Mesenchymal stem cell (in vitro differentiated cells and primary cell): ENCODE measurements at regions not wholly inside any gene's neighbourhood (a gene's known extent, or its start where the extent isn't known, plus 50 kb on each side); places are given as distances from the start of the nearest gene placed in this dataset.

Experiments
- DNase-seq: peaks from one replicate; pipeline ENCODE4 v3.0.0-alpha.2; 2013
- H2AFZ ChIP-seq: one replicate; pipeline ENCODE4 v1.6.1; 2013; ENCODE audit warnings: low read depth, mild to moderate bottlenecking, control low read depth, inconsistent platforms, low read length, moderate library complexity
- H2AK5ac ChIP-seq: 2 replicates; pipeline ENCODE4 v1.6.1; 2013; ENCODE audit warnings: low read length, moderate library complexity, mild to moderate bottlenecking, inconsistent platforms; ENCODE audit not compliant: severe bottlenecking
- H2BK120ac ChIP-seq: one replicate; pipeline ENCODE4 v1.6.1; 2013; ENCODE audit warnings: low read depth, mild to moderate bottlenecking, inconsistent platforms, low read length, moderate library complexity
- H2BK12ac ChIP-seq, 2 experiments: one replicate each; pipeline ENCODE4 v1.6.1; 2013; ENCODE audit warnings: inconsistent platforms in 2 of 2, low read length in 2 of 2, mild to moderate bottlenecking in 2 of 2, moderate library complexity in 2 of 2, control low read depth in 1 of 2
- H2BK15ac ChIP-seq: one replicate; pipeline ENCODE4 v1.6.1; 2013; ENCODE audit warnings: mild to moderate bottlenecking, low read depth, inconsistent platforms; ENCODE audit not compliant: poor library complexity, severe bottlenecking
- H2BK5ac ChIP-seq: 2 replicates; pipeline ENCODE4 v1.6.1; 2013; ENCODE audit warnings: low read depth, mild to moderate bottlenecking, low read length, control low read depth, inconsistent platforms; ENCODE audit not compliant: poor library complexity, severe bottlenecking
- H3K14ac ChIP-seq, 2 experiments: one replicate each; pipeline ENCODE4 v1.6.1; 2013; ENCODE audit warnings: inconsistent platforms in 2 of 2, low read length in 2 of 2, control low read depth in 1 of 2, mild to moderate bottlenecking in 1 of 2, moderate library complexity in 1 of 2
- H3K18ac ChIP-seq, 2 experiments: one replicate each; pipeline ENCODE4 v1.6.1; 2013; ENCODE audit warnings: inconsistent platforms in 2 of 2, low read length in 2 of 2, control low read depth in 1 of 2, low read depth in 1 of 2, mild to moderate bottlenecking in 1 of 2
- H3K23ac ChIP-seq, 2 experiments: one replicate each; pipeline ENCODE4 v1.6.1; 2013; ENCODE audit warnings: inconsistent platforms in 2 of 2, low read length in 2 of 2, mild to moderate bottlenecking in 2 of 2, moderate library complexity in 2 of 2, control low read depth in 1 of 2
- H3K27ac ChIP-seq: 2 replicates; pipeline ENCODE4 v1.5.1; 2013; ENCODE audit warnings: mild to moderate bottlenecking, moderate library complexity, low read length, control low read depth, inconsistent platforms; ENCODE audit not compliant: poor library complexity, severe bottlenecking
- H3K27me3 ChIP-seq, 2 experiments: 2 replicates each; pipeline versions ENCODE4 v1.6.1 to v1.7.0; 2013; ENCODE audit warnings: low read length in 2 of 2, mild to moderate bottlenecking in 2 of 2, moderate library complexity in 2 of 2, control low read depth in 1 of 2, inconsistent platforms in 1 of 2; ENCODE audit not compliant: control insufficient read depth in 1 of 2, insufficient read depth in 1 of 2
- H3K36me3 ChIP-seq, 2 experiments: 2 replicates each; pipeline versions ENCODE4 v1.6.1 to v1.7.0; 2013; ENCODE audit warnings: low read length in 2 of 2, control low read depth in 1 of 2, inconsistent platforms in 1 of 2, low read depth in 1 of 2, mild to moderate bottlenecking in 1 of 2; ENCODE audit not compliant: insufficient read depth in 2 of 2, control insufficient read depth in 1 of 2
- H3K4ac ChIP-seq, 2 experiments: one replicate each; pipeline ENCODE4 v1.6.1; 2013; ENCODE audit warnings: inconsistent platforms in 2 of 2, low read length in 2 of 2, mild to moderate bottlenecking in 2 of 2, moderate library complexity in 2 of 2, control low read depth in 1 of 2, low read depth in 1 of 2
- H3K4me1 ChIP-seq: 2 replicates; pipeline ENCODE4 v1.6.1; 2013; ENCODE audit warnings: low read depth, low read length, control low read depth; ENCODE audit not compliant: control insufficient read depth, insufficient read depth
- H3K4me2 ChIP-seq: 2 replicates; pipeline ENCODE4 v1.6.1; 2013; ENCODE audit warnings: low read length, mild to moderate bottlenecking, inconsistent platforms; ENCODE audit not compliant: poor library complexity, severe bottlenecking
- H3K4me3 ChIP-seq, 2 experiments: 2 replicates each; pipeline versions ENCODE4 v1.5.1 to v1.7.0; 2013; ENCODE audit warnings: low read length in 2 of 2, mild to moderate bottlenecking in 2 of 2, control low read depth in 1 of 2, low read depth in 1 of 2; ENCODE audit not compliant: insufficient read depth in 1 of 2
- H3K79me1 ChIP-seq: replicated peaks from 2 replicates; pipeline ENCODE4 v1.6.1; 2013; ENCODE audit warnings: mild to moderate bottlenecking, control low read depth, low read length, inconsistent platforms; ENCODE audit not compliant: poor library complexity, severe bottlenecking
- H3K9ac ChIP-seq: 2 replicates; pipeline ENCODE4 v1.7.0; 2013; ENCODE audit warnings: mild to moderate bottlenecking, low read length, moderate library complexity
- H3K9me3 ChIP-seq: 2 replicates; pipeline ENCODE4 v1.7.0; 2013; ENCODE audit warnings: mild to moderate bottlenecking, low read length; ENCODE audit not compliant: control insufficient read depth
- H4K8ac ChIP-seq: one replicate; pipeline ENCODE4 v1.6.1; 2013; ENCODE audit warnings: inconsistent platforms, mild to moderate bottlenecking, low read length, moderate library complexity
- H4K91ac ChIP-seq: one replicate; pipeline ENCODE4 v1.6.1; 2013; ENCODE audit warnings: mild to moderate bottlenecking, low read length, inconsistent platforms
- WGBS: methylation state at CpG from one replicate; pipeline ENCODE4 v1.1.7; 2013; ENCODE audit warnings: mixed read lengths; 5-methylcytosine and 5-hydroxymethylcytosine counted together

GRCh38 chr7:114856625-114857024 is 65.3 kb upstream of the MDFIC start:
- Histone ChIP-seq H3K4me3 (no peak overlapping the region), H2BK15ac (no peak overlapping the region), H3K4me1 (no peaks in the 10 kb centered on the region), H2BK120ac (no peak overlapping the region), H2BK5ac (no peak overlapping the region), H3K18ac (no peak overlapping the region), H4K91ac (no peak overlapping the region), H3K9me3 (no peaks in the 10 kb centered on the region), H3K23ac (no peak overlapping the region), H2BK12ac (no peak overlapping the region), H3K4ac (no peak overlapping the region), H3K36me3 (no peaks in the 10 kb centered on the region), H2AK5ac (no peak overlapping the region), H3K27ac (peak overlapping the region; percentile 82), H2AFZ (no peak overlapping the region), H3K9ac (no peak overlapping the region), H3K4me2 (peak overlapping the region; percentile 38), H3K14ac (no peak overlapping the region), H3K27me3 (no peaks in the 10 kb centered on the region), H4K8ac (no peak overlapping the region), H3K79me1 (no peaks in the 10 kb centered on the region)
- WGBS: 67% methylated on average over 2 of the region's 3 CpGs
- DNase-seq: no peak

GRCh38 chr7:114857605-114858004 is 64.3 kb upstream of the MDFIC start:
- no peak overlapping the region for H2BK120ac ChIP-seq
- no peak overlapping the region for H2BK12ac ChIP-seq
- no peaks in the 10 kb centered on the region for H3K27me3 ChIP-seq
- 100% methylated on average over 1 of the region's 1 CpG for WGBS
- H3K14ac ChIP-seq: no peak overlapping the region
- H4K91ac ChIP-seq: no peak overlapping the region
- H2AK5ac ChIP-seq: no peak overlapping the region
- no peaks in the 10 kb centered on the region for H3K4me1 ChIP-seq
- no peak overlapping the region for H2BK15ac ChIP-seq
- no peak overlapping the region for H3K27ac ChIP-seq
- no peak overlapping the region for H3K9ac ChIP-seq
- H3K23ac ChIP-seq: no peak overlapping the region
- H3K36me3 ChIP-seq: no peaks in the 10 kb centered on the region
- no peaks in the 10 kb centered on the region for H3K9me3 ChIP-seq
- H4K8ac ChIP-seq: no peak overlapping the region
- H3K4ac ChIP-seq: no peak overlapping the region
- no peak overlapping the region for H3K4me2 ChIP-seq
- no peak overlapping the region for H2AFZ ChIP-seq
- no peak for DNase-seq
- no peak overlapping the region for H3K18ac ChIP-seq
- H3K79me1 ChIP-seq: no peaks in the 10 kb centered on the region
- H2BK5ac ChIP-seq: no peak overlapping the region
- no peak overlapping the region for H3K4me3 ChIP-seq

GRCh38 chr7:114859477-114859876 is 62.4 kb upstream of the MDFIC start:
- WGBS: 100% methylated on average over 1 of the region's 1 CpG
- H3K14ac ChIP-seq: no peak overlapping the region

GRCh38 chr7:114860206-114860605 is 61.7 kb upstream of the MDFIC start:
- H3K23ac ChIP-seq: no peak overlapping the region
- H2BK5ac ChIP-seq: no peak overlapping the region
- no peak overlapping the region for H4K8ac ChIP-seq
- H4K91ac ChIP-seq: no peak overlapping the region
- H3K79me1 ChIP-seq: no peaks in the 10 kb centered on the region
- no peak overlapping the region for H3K4ac ChIP-seq
- H3K14ac ChIP-seq: no peak overlapping the region
- no peak overlapping the region for H2AK5ac ChIP-seq
- H3K9ac ChIP-seq: no peak overlapping the region
- no peaks in the 10 kb centered on the region for H3K9me3 ChIP-seq
- H2AFZ ChIP-seq: no peak overlapping the region
- WGBS: no CpG with 5 or more reads among the region's 2 CpGs
- H3K27ac ChIP-seq: no peak overlapping the region
- H3K27me3 ChIP-seq: no peaks in the 10 kb centered on the region
- no peak overlapping the region for H3K4me3 ChIP-seq
- H2BK12ac ChIP-seq: no peak overlapping the region
- H3K4me1 ChIP-seq: no peaks in the 10 kb centered on the region
- DNase-seq: no peak
- H3K36me3 ChIP-seq: no peaks in the 10 kb centered on the region
- no peak overlapping the region for H3K4me2 ChIP-seq
- H2BK15ac ChIP-seq: no peak overlapping the region
- no peak overlapping the region for H2BK120ac ChIP-seq
- no peak overlapping the region for H3K18ac ChIP-seq

More at GRCh38 chr7:114859477-114859876, 62.4 kb upstream of the MDFIC start:
- Histone ChIP-seq H2BK120ac (no peak overlapping the region), H4K8ac (no peak overlapping the region), H3K4ac (no peak overlapping the region), H2AFZ (no peak overlapping the region), H3K18ac (no peak overlapping the region), H3K79me1 (no peaks in the 10 kb centered on the region), H3K23ac (no peak overlapping the region), H4K91ac (no peak overlapping the region), H3K27me3 (no peaks in the 10 kb centered on the region), H3K4me3 (no peak overlapping the region), H3K4me1 (no peaks in the 10 kb centered on the region), H3K9ac (no peak overlapping the region), H3K4me2 (no peak overlapping the region), H2AK5ac (no peak overlapping the region), H2BK12ac (no peak overlapping the region), H3K27ac (no peak overlapping the region), H2BK5ac (no peak overlapping the region), H3K9me3 (no peaks in the 10 kb centered on the region), H2BK15ac (no peak overlapping the region), H3K36me3 (no peaks in the 10 kb centered on the region)
- no peak for DNase-seq
